OCI-LY7 (cell line): ENCODE measurements at regions not wholly inside any gene's neighbourhood (a gene's known extent, or its start where the extent isn't known, plus 50 kb on each side); places are given as distances from the start of the nearest gene placed in this dataset.

Source experiments
- BruUV-seq: library from RNA; stranded (reverse); fragments of 400-500 nt; replicated peaks from 2 replicates; lab custom pipeline; 2021; lab: Mats Ljungman, UMichigan
- CTCF ChIA-PET: fragments of 300-600 bp; sonication (Branson Sonifier 250); formaldehyde crosslinking; loops from one replicate; lab custom pipeline; 2022; ENCODE audit warnings: antibody characterized with exemption; ENCODE audit not compliant: unreplicated experiment; lab: Charles Lee
- POLR2A ChIA-PET: fragments of 300-600 bp; sonication (Branson Sonifier 250); formaldehyde crosslinking; loops from one replicate; lab custom pipeline; 2022; ENCODE audit warnings: antibody characterized with exemption; lab: Charles Lee
- DNase-seq: peaks from one replicate; pipeline ENCODE4 v3.0.0-alpha.2; 2015; ENCODE audit warnings: low spot score
- H2AFZ ChIP-seq: fragments of 200-600 bp; sonication (generic), shearing (Covaris generic); 2 replicates; pipeline ENCODE4 v1.6.1; 2014; ENCODE audit warnings: mild to moderate bottlenecking, antibody characterized with exemption, low read length, moderate library complexity
- H3K27ac ChIP-seq: fragments of 200-600 bp; sonication (generic); 2 replicates; pipeline ENCODE4 v1.5.1; 2014; ENCODE audit warnings: mixed run types, low read depth, mild to moderate bottlenecking, moderate library complexity, low read length, inconsistent platforms; ENCODE audit not compliant: poor library complexity, severe bottlenecking
- H3K36me3 ChIP-seq: fragments of 200-600 bp; sonication (generic); 2 replicates; pipeline ENCODE4 v1.6.1; 2014; ENCODE audit warnings: mild to moderate bottlenecking, antibody characterized with exemption, low read length, moderate library complexity, mixed read lengths; ENCODE audit not compliant: insufficient read depth
- H3K4me1 ChIP-seq: fragments of 200-600 bp; sonication (generic); 2 replicates; pipeline ENCODE4 v1.5.1; 2014; ENCODE audit warnings: mild to moderate bottlenecking, low read length; ENCODE audit not compliant: insufficient read depth, poor library complexity, severe bottlenecking
- H3K4me2 ChIP-seq: fragments of 200-600 bp; sonication (generic); 2 replicates; pipeline ENCODE4 v1.6.1; 2014; ENCODE audit warnings: mild to moderate bottlenecking, low read length
- H3K4me3 ChIP-seq: fragments of 200-600 bp; sonication (generic); 2 replicates; pipeline ENCODE4 v1.5.1; 2014; ENCODE audit warnings: mild to moderate bottlenecking, low read depth, low read length; ENCODE audit not compliant: poor library complexity, severe bottlenecking
- H3K79me2 ChIP-seq: fragments of 200-600 bp; sonication (generic); 2 replicates; pipeline ENCODE4 v1.6.1; 2016; ENCODE audit warnings: low read depth, mild to moderate bottlenecking, low read length, moderate library complexity, mixed read lengths; ENCODE audit not compliant: insufficient read depth
- H3K9me2 ChIP-seq: fragments of 200-600 bp; sonication (generic); 2 replicates; pipeline ENCODE4 v1.6.1; 2016; ENCODE audit warnings: mild to moderate bottlenecking, low read length, mixed read lengths; ENCODE audit not compliant: insufficient read depth
- H3K9me3 ChIP-seq: fragments of 200-600 bp; sonication (generic); 2 replicates; pipeline ENCODE4 v1.6.1; 2014; ENCODE audit warnings: mild to moderate bottlenecking, mixed run types, low read length, mixed read lengths
- H4K20me1 ChIP-seq: fragments of 200-600 bp; sonication (generic); 2 replicates; pipeline ENCODE4 v1.6.1; 2014; ENCODE audit warnings: mild to moderate bottlenecking, antibody characterized with exemption, low read length, moderate library complexity, mixed read lengths; ENCODE audit not compliant: insufficient read depth
- CTCF ChIP-seq: fragments of 200-600 bp; sonication (generic); conservative IDR thresholded peaks from 2 replicates; pipeline ENCODE4 v1.5.1; 2014; ENCODE audit warnings: mild to moderate bottlenecking, antibody characterized with exemption, low read length, moderate library complexity, mixed read lengths
- EZH2phosphoT487 ChIP-seq: fragments of 200-600 bp; sonication (generic); IDR thresholded peaks from 2 replicates; pipeline ENCODE4 v1.6.1; 2018; ENCODE audit warnings: low read depth, borderline replicate concordance, mild to moderate bottlenecking, mixed run types, antibody characterized with exemption, low read length, moderate library complexity, mixed read lengths
- intact Hi-C: fragments of 100-400 bp; cut with micrococcal nuclease; formaldehyde crosslinking; loops from one replicate; pipeline ENCODE4 v1.10.0; 2022; ENCODE audit not compliant: unreplicated experiment

- BruUV-seq = no TSS peak
- H3K79me2 ChIP-seq = no peaks in the 10 kb centered on the region
These were observed 323.5 kb downstream of the SIPA1L2 start for GRCh38 chr1:232306269-232306961.

GRCh38 chr1:232305050-232305449 lies 324.9 kb downstream of the SIPA1L2 start:
- TF ChIP-seq EZH2phosphoT487 (no peak), CTCF (no peak)
- ChIA-PET CTCF (no interaction called here), POLR2A (no interaction called here)
- Histone ChIP-seq H3K9me3 (no peaks in the 10 kb centered on the region), H3K79me2 (no peaks in the 10 kb centered on the region), H3K36me3 (no peaks in the 10 kb centered on the region), H3K27ac (no peak overlapping the region), H4K20me1 (no peaks in the 10 kb centered on the region), H3K4me2 (no peak overlapping the region), H3K9me2 (no peaks in the 10 kb centered on the region), H3K4me1 (no peaks in the 10 kb centered on the region), H3K4me3 (no peak overlapping the region), H2AFZ (no peak overlapping the region)
- intact Hi-C loops = no loop called here
- BruUV-seq = no TSS peak
- DNase-seq = no peak

More at GRCh38 chr1:232306269-232306961, 323.5 kb downstream of the SIPA1L2 start:
- Histone ChIP-seq H3K9me3 (no peaks in the 10 kb centered on the region), H4K20me1 (no peaks in the 10 kb centered on the region), H3K4me1 (no peaks in the 10 kb centered on the region), H3K27ac (no peak overlapping the region), H3K4me2 (no peak overlapping the region), H2AFZ (no peak overlapping the region), H3K9me2 (no peaks in the 10 kb centered on the region), H3K4me3 (no peak overlapping the region), H3K36me3 (no peaks in the 10 kb centered on the region)
- POLR2A ChIA-PET = interaction anchor here (1.0 kb wide), 1 partner anchor 103 kb away, joined by 3 read pairs; no protein-coding TSS in a partner anchor
- DNase-seq = no peak
- CTCF ChIA-PET = no interaction called here
- TF ChIP-seq CTCF (no peak), EZH2phosphoT487 (no peak)
- intact Hi-C loops = no loop called here

GRCh38 chr1:232303222-232303620 lies 326.7 kb downstream of the SIPA1L2 start:
- Histone ChIP-seq H4K20me1 (no peaks in the 10 kb centered on the region), H3K9me2 (no peaks in the 10 kb centered on the region), H3K36me3 (no peaks in the 10 kb centered on the region), H3K4me2 (no peak overlapping the region), H2AFZ (no peak overlapping the region), H3K9me3 (no peaks in the 10 kb centered on the region), H3K4me1 (no peaks in the 10 kb centered on the region), H3K79me2 (no peaks in the 10 kb centered on the region), H3K27ac (no peak overlapping the region), H3K4me3 (no peak overlapping the region)
- ChIA-PET CTCF (no interaction called here), POLR2A (interaction anchor here (0.6 kb wide), 1 partner anchor 39 kb away, joined by 3 read pairs; no protein-coding TSS in a partner anchor)
- no peak for DNase-seq
- BruUV-seq = no TSS peak
- intact Hi-C loops = no loop called here
- TF ChIP-seq EZH2phosphoT487 (no peak), CTCF (no peak)
